GM23338 (cell line): ENCODE measurements at regions not wholly inside any gene's neighbourhood (a gene's known extent, or its start where the extent isn't known, plus 50 kb on each side); places are given as distances from the start of the nearest gene placed in this dataset.

ENCODE experiments used
- NANOG ChIP-seq: IDR thresholded peaks from 2 replicates; pipeline ENCODE4 v1.6.1; 2016; ENCODE audit warnings: antibody characterized with exemption, borderline replicate concordance
- REST ChIP-seq: IDR thresholded peaks from one replicate; pipeline ENCODE4 v1.6.1; 2018; ENCODE audit warnings: antibody characterized with exemption; ENCODE audit not compliant: unreplicated experiment

GRCh38 chr12:124617615-124618014 is 50.2 kb upstream of the NCOR2 start (continued):
- TF ChIP-seq NANOG = no peak
- TF ChIP-seq REST = no peak
